ENCODE measurements at regions not wholly inside any gene's neighbourhood (a gene's known extent, or its start where the extent isn't known, plus 50 kb on each side); places are given as distances from the start of the nearest gene placed in this dataset.

- Histone ChIP-seq H4K8ac (ENCODE audit: low read length) (peak overlapping the region; percentile 54), H3K27ac (ENCODE audit: low read length, poor library complexity, severe bottlenecking) (no peak overlapping the region), H2AK5ac (ENCODE audit: low read length, severe bottlenecking) (no peak overlapping the region), H3K79me1 (replicated peaks; ENCODE audit: low read length, poor library complexity, severe bottlenecking) (no peaks in the 10 kb centered on the region), H2BK120ac (ENCODE audit: low read depth, low read length) (no peak overlapping the region), H3K4me1 (ENCODE audit: control insufficient read depth, insufficient read depth, low read depth, low read length) (peaks cover 8% of the 10 kb centered on the region), H3K23ac (ENCODE audit: low read length in 2 of 2) (no peak overlapping the region), H3K4ac (ENCODE audit: low read depth in 1 of 2, low read length in 2 of 2) (no peak overlapping the region), H3K4me2 (ENCODE audit: low read length, poor library complexity, severe bottlenecking) (no peak overlapping the region), H3K14ac (ENCODE audit: low read length in 2 of 2) (no peak overlapping the region), H3K18ac (ENCODE audit: low read depth in 1 of 2, low read length in 2 of 2) (peak overlapping the region; percentile 40 to 84), H4K91ac (ENCODE audit: low read length) (peak overlapping the region; percentile 6), H3K9me3 (ENCODE audit: control insufficient read depth, low read length) (no peaks in the 10 kb centered on the region), H3K9ac (ENCODE audit: low read length) (no peak overlapping the region), H2BK12ac (ENCODE audit: low read length in 2 of 2) (peak overlapping the region in 1 of 2 experiments; percentile 37), H3K27me3 (ENCODE audit: control insufficient read depth in 1 of 2, insufficient read depth in 1 of 2, low read length in 2 of 2) (peaks cover 0 to 44% of the 10 kb centered on the region in 2 experiments), H2BK15ac (ENCODE audit: low read depth, poor library complexity, severe bottlenecking) (no peak overlapping the region), H3K4me3 (ENCODE audit: insufficient read depth in 1 of 2, low read depth in 1 of 2, low read length in 2 of 2) (no peak overlapping the region), H3K36me3 (ENCODE audit: control insufficient read depth in 1 of 2, insufficient read depth in 2 of 2, low read depth in 1 of 2, low read length in 2 of 2) (no peaks in the 10 kb centered on the region), H2BK5ac (ENCODE audit: low read depth, low read length, poor library complexity, severe bottlenecking) (no peak overlapping the region), H2AFZ (ENCODE audit: low read depth, low read length) (no peak overlapping the region)
- 27% methylated on average over 10 of the region's 10 CpGs for WGBS
- peak; percentile 91 for DNase-seq
Measured at GRCh38 chr22:27372969-27373670, 428.4 kb downstream of the MN1 start.

- no peak overlapping the region for H3K4ac ChIP-seq (ENCODE audit: low read depth in 1 of 2, low read length in 2 of 2)
- no peak overlapping the region for H2BK15ac ChIP-seq (ENCODE audit: low read depth, poor library complexity, severe bottlenecking)
- H3K9me3 ChIP-seq (ENCODE audit: control insufficient read depth, low read length), result no peaks in the 10 kb centered on the region
- peak overlapping the region; percentile 66 for H3K4me2 ChIP-seq (ENCODE audit: low read length, poor library complexity, severe bottlenecking)
- no peaks in the 10 kb centered on the region for H3K79me1 ChIP-seq (replicated peaks; ENCODE audit: low read length, poor library complexity, severe bottlenecking)
- peak overlapping the region in 1 of 2 experiments; percentile 33 for H2BK12ac ChIP-seq (ENCODE audit: low read length in 2 of 2)
- no peak overlapping the region for H2AFZ ChIP-seq (ENCODE audit: low read depth, low read length)
- peak overlapping the region; percentile 76 for H4K8ac ChIP-seq (ENCODE audit: low read length)
- H2AK5ac ChIP-seq (ENCODE audit: low read length, severe bottlenecking), result no peak overlapping the region
- 73% methylated on average over 14 of the region's 17 CpGs for WGBS
- no peak overlapping the region for H3K23ac ChIP-seq (ENCODE audit: low read length in 2 of 2)
- no peak overlapping the region for H3K14ac ChIP-seq (ENCODE audit: low read length in 2 of 2)
- peak overlapping the region; percentile 58 for H2BK5ac ChIP-seq (ENCODE audit: low read depth, low read length, poor library complexity, severe bottlenecking)
- no peak overlapping the region for H3K4me3 ChIP-seq (ENCODE audit: insufficient read depth in 1 of 2, low read depth in 1 of 2, low read length in 2 of 2)
- H3K27me3 ChIP-seq (ENCODE audit: control insufficient read depth in 1 of 2, insufficient read depth in 1 of 2, low read length in 2 of 2), result peaks cover 0 to 47% of the 10 kb centered on the region in 2 experiments
- H3K36me3 ChIP-seq (ENCODE audit: control insufficient read depth in 1 of 2, insufficient read depth in 2 of 2, low read depth in 1 of 2, low read length in 2 of 2), result no peaks in the 10 kb centered on the region
- no peak overlapping the region for H3K9ac ChIP-seq (ENCODE audit: low read length)
- H3K4me1 ChIP-seq (ENCODE audit: control insufficient read depth, insufficient read depth, low read depth, low read length), result peaks cover 19% of the 10 kb centered on the region
- no peak overlapping the region for H2BK120ac ChIP-seq (ENCODE audit: low read depth, low read length)
- DNase-seq, result peak; percentile 20
- peak overlapping the region; percentile 46 for H4K91ac ChIP-seq (ENCODE audit: low read length)
- no peak overlapping the region for H3K18ac ChIP-seq (ENCODE audit: low read depth in 1 of 2, low read length in 2 of 2)
- peak overlapping the region; percentile 79 for H3K27ac ChIP-seq (ENCODE audit: low read length, poor library complexity, severe bottlenecking)
Measured at GRCh38 chr22:27377501-27378295, 423.9 kb downstream of the MN1 start.

- no peak overlapping the region for H2AK5ac ChIP-seq (ENCODE audit: low read length, severe bottlenecking)
- H3K36me3 ChIP-seq (ENCODE audit: control insufficient read depth in 1 of 2, insufficient read depth in 2 of 2, low read depth in 1 of 2, low read length in 2 of 2), result no peaks in the 10 kb centered on the region
- no peak overlapping the region for H2BK12ac ChIP-seq (ENCODE audit: low read length in 2 of 2)
- H3K14ac ChIP-seq (ENCODE audit: low read length in 2 of 2), result peak overlapping the region in 1 of 2 experiments; percentile 29
- H3K9me3 ChIP-seq (ENCODE audit: control insufficient read depth, low read length), result no peaks in the 10 kb centered on the region
- H4K91ac ChIP-seq (ENCODE audit: low read length), result no peak overlapping the region
- no peaks in the 10 kb centered on the region for H3K79me1 ChIP-seq (replicated peaks; ENCODE audit: low read length, poor library complexity, severe bottlenecking)
- H2AFZ ChIP-seq (ENCODE audit: low read depth, low read length), result no peak overlapping the region
- no peak overlapping the region for H2BK15ac ChIP-seq (ENCODE audit: low read depth, poor library complexity, severe bottlenecking)
- H3K4me2 ChIP-seq (ENCODE audit: low read length, poor library complexity, severe bottlenecking), result peak overlapping the region; percentile 66
- no peak overlapping the region for H4K8ac ChIP-seq (ENCODE audit: low read length)
- H3K4me3 ChIP-seq (ENCODE audit: insufficient read depth in 1 of 2, low read depth in 1 of 2, low read length in 2 of 2), result no peak overlapping the region
- no peak overlapping the region for H3K9ac ChIP-seq (ENCODE audit: low read length)
- H2BK120ac ChIP-seq (ENCODE audit: low read depth, low read length), result no peak overlapping the region
- H3K4ac ChIP-seq (ENCODE audit: low read depth in 1 of 2, low read length in 2 of 2), result no peak overlapping the region
- H3K18ac ChIP-seq (ENCODE audit: low read depth in 1 of 2, low read length in 2 of 2), result no peak overlapping the region
- H3K4me1 ChIP-seq (ENCODE audit: control insufficient read depth, insufficient read depth, low read depth, low read length), result peaks cover 17% of the 10 kb centered on the region
- WGBS, result 84% methylated on average over 12 of the region's 13 CpGs
- DNase-seq, result no peak
- peak overlapping the region; percentile 24 for H2BK5ac ChIP-seq (ENCODE audit: low read depth, low read length, poor library complexity, severe bottlenecking)
- H3K27ac ChIP-seq (ENCODE audit: low read length, poor library complexity, severe bottlenecking), result peak overlapping the region; percentile 79
- peaks cover 0 to 52% of the 10 kb centered on the region in 2 experiments for H3K27me3 ChIP-seq (ENCODE audit: control insufficient read depth in 1 of 2, insufficient read depth in 1 of 2, low read length in 2 of 2)
- no peak overlapping the region for H3K23ac ChIP-seq (ENCODE audit: low read length in 2 of 2)
Measured at GRCh38 chr22:27378311-27378800, 423.2 kb downstream of the MN1 start.

GRCh38 chr22:27378995-27379394, 422.6 kb downstream of the MN1 start:
- Histone ChIP-seq H3K79me1 (replicated peaks; ENCODE audit: low read length, poor library complexity, severe bottlenecking) (no peaks in the 10 kb centered on the region), H3K36me3 (ENCODE audit: control insufficient read depth in 1 of 2, insufficient read depth in 2 of 2, low read depth in 1 of 2, low read length in 2 of 2) (no peaks in the 10 kb centered on the region), H4K91ac (ENCODE audit: low read length) (no peak overlapping the region), H3K4me3 (ENCODE audit: insufficient read depth in 1 of 2, low read depth in 1 of 2, low read length in 2 of 2) (no peak overlapping the region), H3K4ac (ENCODE audit: low read depth in 1 of 2, low read length in 2 of 2) (no peak overlapping the region), H2AK5ac (ENCODE audit: low read length, severe bottlenecking) (no peak overlapping the region), H3K14ac (ENCODE audit: low read length in 2 of 2) (no peak overlapping the region), H2AFZ (ENCODE audit: low read depth, low read length) (no peak overlapping the region), H2BK15ac (ENCODE audit: low read depth, poor library complexity, severe bottlenecking) (no peak overlapping the region), H2BK5ac (ENCODE audit: low read depth, low read length, poor library complexity, severe bottlenecking) (no peak overlapping the region), H3K9ac (ENCODE audit: low read length) (no peak overlapping the region), H2BK120ac (ENCODE audit: low read depth, low read length) (no peak overlapping the region), H2BK12ac (ENCODE audit: low read length in 2 of 2) (no peak overlapping the region), H3K27ac (ENCODE audit: low read length, poor library complexity, severe bottlenecking) (no peak overlapping the region), H3K9me3 (ENCODE audit: control insufficient read depth, low read length) (no peaks in the 10 kb centered on the region), H3K18ac (ENCODE audit: low read depth in 1 of 2, low read length in 2 of 2) (no peak overlapping the region), H3K4me2 (ENCODE audit: low read length, poor library complexity, severe bottlenecking) (no peak overlapping the region), H3K4me1 (ENCODE audit: control insufficient read depth, insufficient read depth, low read depth, low read length) (peaks cover 17% of the 10 kb centered on the region), H4K8ac (ENCODE audit: low read length) (no peak overlapping the region), H3K27me3 (ENCODE audit: control insufficient read depth in 1 of 2, insufficient read depth in 1 of 2, low read length in 2 of 2) (peaks cover 0 to 54% of the 10 kb centered on the region in 2 experiments), H3K23ac (ENCODE audit: low read length in 2 of 2) (no peak overlapping the region)
- no peak for DNase-seq
- 94% methylated on average over 4 of the region's 4 CpGs for WGBS
